ENCODE measurements at regions not wholly inside any gene's neighbourhood (a gene's known extent, or its start where the extent isn't known, plus 50 kb on each side); places are given as distances from the start of the nearest gene placed in this dataset.

GRCh38 chr6:1468126-1468525, 78.8 kb downstream of the FOXF2 start:
- no peak for TF ChIP-seq CTCF (IDR thresholded peaks at IDR 0.05; ENCODE audit: borderline replicate concordance, extremely low read depth, low read length, poor library complexity, severe bottlenecking)
- no peak for TF ChIP-seq EZH2 (IDR thresholded peaks at IDR 0.05; ENCODE audit: borderline replicate concordance, low read depth, low read length, severe bottlenecking)

All from DND-41 (cell line).